ENCODE measurements at regions not wholly inside any gene's neighbourhood (a gene's known extent, or its start where the extent isn't known, plus 50 kb on each side); places are given as distances from the start of the nearest gene placed in this dataset.

DNA sequence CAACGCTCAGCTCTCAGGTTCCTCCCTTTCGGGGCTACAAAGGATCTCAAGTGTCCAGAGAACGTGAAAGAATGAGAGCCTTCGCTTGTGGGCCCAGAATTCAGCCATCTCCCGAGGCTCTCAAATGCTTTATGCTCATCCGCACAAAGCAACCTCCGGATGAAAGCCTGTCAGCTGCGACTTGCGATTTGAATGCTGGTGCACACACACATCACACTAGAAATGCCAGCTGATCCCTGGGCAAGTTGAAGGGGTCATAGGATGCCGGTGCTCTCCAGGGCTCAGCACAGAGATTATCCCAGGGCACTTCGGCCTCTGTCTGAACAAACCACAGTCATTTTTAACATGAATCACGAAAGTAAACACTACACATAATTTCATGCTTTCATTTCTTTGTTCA lies 141.8 kb upstream of the MYT1L start (continued):
- TF ChIP-seq SP1 (IDR thresholded peaks at IDR 0.05; ENCODE audit: low read depth, low read length) (no peak), CBX5 (IDR thresholded peaks at IDR 0.05; ENCODE audit: low read depth, low read length) (no peak), RAD21 (IDR thresholded peaks at IDR 0.05 in 1 of 2, conservative IDR thresholded peaks at IDR 0.05 in 1 of 2; ENCODE audit: low read depth in 2 of 2, low read length in 2 of 2) (no peak), JUND (IDR thresholded peaks at IDR 0.05; ENCODE audit: low read length) (no peak), SAP30 (IDR thresholded peaks at IDR 0.05; ENCODE audit: insufficient read depth, insufficient replicate concordance, low read length) (no peak), TCF12 (IDR thresholded peaks at IDR 0.05; ENCODE audit: low read depth, low read length) (no peak), CREB1 (IDR thresholded peaks at IDR 0.05) (no peak)
- TF ChIP-seq, protein P1, sequence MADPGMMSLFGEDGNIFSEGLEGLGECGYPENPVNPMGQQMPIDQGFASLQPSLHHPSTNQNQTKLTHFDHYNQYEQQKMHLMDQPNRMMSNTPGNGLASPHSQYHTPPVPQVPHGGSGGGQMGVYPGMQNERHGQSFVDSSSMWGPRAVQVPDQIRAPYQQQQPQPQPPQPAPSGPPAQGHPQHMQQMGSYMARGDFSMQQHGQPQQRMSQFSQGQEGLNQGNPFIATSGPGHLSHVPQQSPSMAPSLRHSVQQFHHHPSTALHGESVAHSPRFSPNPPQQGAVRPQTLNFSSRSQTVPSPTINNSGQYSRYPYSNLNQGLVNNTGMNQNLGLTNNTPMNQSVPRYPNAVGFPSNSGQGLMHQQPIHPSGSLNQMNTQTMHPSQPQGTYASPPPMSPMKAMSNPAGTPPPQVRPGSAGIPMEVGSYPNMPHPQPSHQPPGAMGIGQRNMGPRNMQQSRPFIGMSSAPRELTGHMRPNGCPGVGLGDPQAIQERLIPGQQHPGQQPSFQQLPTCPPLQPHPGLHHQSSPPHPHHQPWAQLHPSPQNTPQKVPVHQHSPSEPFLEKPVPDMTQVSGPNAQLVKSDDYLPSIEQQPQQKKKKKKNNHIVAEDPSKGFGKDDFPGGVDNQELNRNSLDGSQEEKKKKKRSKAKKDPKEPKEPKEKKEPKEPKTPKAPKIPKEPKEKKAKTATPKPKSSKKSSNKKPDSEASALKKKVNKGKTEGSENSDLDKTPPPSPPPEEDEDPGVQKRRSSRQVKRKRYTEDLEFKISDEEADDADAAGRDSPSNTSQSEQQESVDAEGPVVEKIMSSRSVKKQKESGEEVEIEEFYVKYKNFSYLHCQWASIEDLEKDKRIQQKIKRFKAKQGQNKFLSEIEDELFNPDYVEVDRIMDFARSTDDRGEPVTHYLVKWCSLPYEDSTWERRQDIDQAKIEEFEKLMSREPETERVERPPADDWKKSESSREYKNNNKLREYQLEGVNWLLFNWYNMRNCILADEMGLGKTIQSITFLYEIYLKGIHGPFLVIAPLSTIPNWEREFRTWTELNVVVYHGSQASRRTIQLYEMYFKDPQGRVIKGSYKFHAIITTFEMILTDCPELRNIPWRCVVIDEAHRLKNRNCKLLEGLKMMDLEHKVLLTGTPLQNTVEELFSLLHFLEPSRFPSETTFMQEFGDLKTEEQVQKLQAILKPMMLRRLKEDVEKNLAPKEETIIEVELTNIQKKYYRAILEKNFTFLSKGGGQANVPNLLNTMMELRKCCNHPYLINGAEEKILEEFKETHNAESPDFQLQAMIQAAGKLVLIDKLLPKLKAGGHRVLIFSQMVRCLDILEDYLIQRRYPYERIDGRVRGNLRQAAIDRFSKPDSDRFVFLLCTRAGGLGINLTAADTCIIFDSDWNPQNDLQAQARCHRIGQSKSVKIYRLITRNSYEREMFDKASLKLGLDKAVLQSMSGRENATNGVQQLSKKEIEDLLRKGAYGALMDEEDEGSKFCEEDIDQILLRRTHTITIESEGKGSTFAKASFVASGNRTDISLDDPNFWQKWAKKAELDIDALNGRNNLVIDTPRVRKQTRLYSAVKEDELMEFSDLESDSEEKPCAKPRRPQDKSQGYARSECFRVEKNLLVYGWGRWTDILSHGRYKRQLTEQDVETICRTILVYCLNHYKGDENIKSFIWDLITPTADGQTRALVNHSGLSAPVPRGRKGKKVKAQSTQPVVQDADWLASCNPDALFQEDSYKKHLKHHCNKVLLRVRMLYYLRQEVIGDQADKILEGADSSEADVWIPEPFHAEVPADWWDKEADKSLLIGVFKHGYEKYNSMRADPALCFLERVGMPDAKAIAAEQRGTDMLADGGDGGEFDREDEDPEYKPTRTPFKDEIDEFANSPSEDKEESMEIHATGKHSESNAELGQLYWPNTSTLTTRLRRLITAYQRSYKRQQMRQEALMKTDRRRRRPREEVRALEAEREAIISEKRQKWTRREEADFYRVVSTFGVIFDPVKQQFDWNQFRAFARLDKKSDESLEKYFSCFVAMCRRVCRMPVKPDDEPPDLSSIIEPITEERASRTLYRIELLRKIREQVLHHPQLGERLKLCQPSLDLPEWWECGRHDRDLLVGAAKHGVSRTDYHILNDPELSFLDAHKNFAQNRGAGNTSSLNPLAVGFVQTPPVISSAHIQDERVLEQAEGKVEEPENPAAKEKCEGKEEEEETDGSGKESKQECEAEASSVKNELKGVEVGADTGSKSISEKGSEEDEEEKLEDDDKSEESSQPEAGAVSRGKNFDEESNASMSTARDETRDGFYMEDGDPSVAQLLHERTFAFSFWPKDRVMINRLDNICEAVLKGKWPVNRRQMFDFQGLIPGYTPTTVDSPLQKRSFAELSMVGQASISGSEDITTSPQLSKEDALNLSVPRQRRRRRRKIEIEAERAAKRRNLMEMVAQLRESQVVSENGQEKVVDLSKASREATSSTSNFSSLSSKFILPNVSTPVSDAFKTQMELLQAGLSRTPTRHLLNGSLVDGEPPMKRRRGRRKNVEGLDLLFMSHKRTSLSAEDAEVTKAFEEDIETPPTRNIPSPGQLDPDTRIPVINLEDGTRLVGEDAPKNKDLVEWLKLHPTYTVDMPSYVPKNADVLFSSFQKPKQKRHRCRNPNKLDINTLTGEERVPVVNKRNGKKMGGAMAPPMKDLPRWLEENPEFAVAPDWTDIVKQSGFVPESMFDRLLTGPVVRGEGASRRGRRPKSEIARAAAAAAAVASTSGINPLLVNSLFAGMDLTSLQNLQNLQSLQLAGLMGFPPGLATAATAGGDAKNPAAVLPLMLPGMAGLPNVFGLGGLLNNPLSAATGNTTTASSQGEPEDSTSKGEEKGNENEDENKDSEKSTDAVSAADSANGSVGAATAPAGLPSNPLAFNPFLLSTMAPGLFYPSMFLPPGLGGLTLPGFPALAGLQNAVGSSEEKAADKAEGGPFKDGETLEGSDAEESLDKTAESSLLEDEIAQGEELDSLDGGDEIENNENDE (IDR thresholded peaks at IDR 0.05; ENCODE audit: insufficient replicate concordance, low read length), result no peak

Data from H1 (cell line).